NCI-H345 treated with DMSO at 0.1 percent for 48 hours (cell line): ENCODE measurements at regions not wholly inside any gene's neighbourhood (a gene's known extent, or its start where the extent isn't known, plus 50 kb on each side); places are given as distances from the start of the nearest gene placed in this dataset.
A peak's percentile ranks its signal among the peaks of the same experiment; 100 is the strongest.
"Not testable (repeated sequence)": the region's sequence is repeated elsewhere in the genome, so short reads cannot be mapped to it uniquely, and the experiment has no call there.

Experiments used
- DNase-seq: peaks from one replicate; lab custom pipeline; 2025; ENCODE audit not compliant: unreplicated experiment; lab: John Stamatoyannopoulos, UW

- DNase-seq = no peak
These were observed 675.6 kb downstream of the RPL10L start for GRCh38 chr14:45976001-45976400.

- no peak for DNase-seq
These were observed 679.2 kb downstream of the RPL10L start for GRCh38 chr14:45972416-45972815.

DNA sequence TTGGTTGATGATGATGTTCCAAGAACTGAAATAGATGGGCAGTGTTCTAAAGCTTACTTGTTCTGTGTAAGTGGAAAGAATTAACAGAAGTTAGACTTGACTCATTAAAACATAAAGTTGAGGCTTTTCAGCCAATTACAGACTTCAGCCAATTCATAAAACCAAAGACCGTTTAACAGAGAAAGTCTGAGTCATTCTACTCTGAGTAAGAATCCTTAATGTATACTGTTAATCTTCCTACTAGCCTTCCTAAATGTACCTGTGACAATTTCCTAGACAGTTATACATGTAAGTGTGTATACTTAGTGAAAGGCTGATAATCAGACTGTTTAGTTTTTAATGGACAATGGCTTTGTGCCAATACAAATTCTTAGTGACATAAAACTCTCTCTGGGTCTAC, 681.0 kb downstream of the RPL10L start:
- DNase-seq = no peak

- no peak for DNase-seq
These were observed 683.5 kb downstream of the RPL10L start for GRCh38 chr14:45968037-45968436.

GRCh38 chr14:45949479-45949878, 696.5 kb upstream of the MIS18BP1 start:
- DNase-seq = no peak

DNA sequence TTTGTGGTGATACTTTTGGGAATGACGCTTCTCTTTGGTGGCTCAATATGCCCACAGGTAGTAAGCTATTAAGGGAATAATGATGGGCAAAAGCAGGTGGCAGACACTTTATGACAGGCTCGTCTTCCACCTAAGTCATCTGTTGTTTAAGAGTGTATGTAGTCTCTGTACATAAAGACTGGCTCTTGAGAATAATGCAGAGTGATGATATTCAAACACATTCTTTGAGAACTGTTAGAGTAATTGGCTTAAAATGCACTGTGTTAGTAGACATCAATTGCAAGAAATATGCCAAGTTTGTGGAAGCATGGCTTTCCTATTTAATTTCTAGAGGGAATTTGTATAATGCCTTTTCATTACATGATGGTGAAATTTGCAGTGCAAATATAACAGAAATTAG, 694.8 kb upstream of the MIS18BP1 start:
- DNase-seq = no peak

GRCh38 chr14:45946251-45946650, 693.2 kb upstream of the MIS18BP1 start:
- DNase-seq = no peak

DNA sequence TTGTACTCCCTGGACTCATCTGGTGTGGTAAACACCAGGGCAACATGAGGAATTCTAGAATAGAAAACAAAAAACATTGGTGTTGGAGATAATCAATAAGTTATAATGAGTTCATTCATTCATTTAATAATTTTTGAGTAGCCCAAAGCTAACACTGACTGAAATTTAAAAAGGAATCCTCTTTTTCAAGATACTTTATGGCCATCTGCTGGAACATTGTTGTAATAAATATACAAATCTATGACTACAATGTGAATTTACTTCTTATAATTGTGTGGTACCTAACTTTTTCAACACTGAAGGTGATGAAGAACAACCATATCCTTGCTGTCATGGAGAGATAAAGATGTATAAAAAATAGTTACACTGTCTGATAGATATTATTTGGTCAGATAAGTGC, 687.3 kb upstream of the MIS18BP1 start:
- no peak for DNase-seq

DNA sequence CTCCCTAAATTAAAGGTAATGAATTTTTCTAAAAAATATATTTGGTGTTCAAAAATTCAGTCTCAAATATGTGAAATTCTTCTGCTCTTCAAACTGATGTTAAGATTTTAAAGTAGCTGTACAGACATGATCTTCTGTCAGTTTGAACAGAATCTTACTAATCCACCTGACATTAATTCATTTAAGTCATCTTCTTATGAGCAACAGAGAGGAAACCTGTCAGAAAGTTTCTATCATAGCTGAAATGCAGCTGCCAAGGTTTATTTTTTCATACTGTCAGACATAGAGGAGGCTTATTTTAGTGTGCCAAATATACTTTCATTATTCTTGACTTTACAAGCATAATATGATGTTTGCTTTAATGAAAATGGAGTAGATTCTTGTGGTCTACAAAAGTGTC, 686.6 kb upstream of the MIS18BP1 start:
- no peak for DNase-seq

- DNase-seq = not testable (repeated sequence)
These were observed 667.0 kb upstream of the MIS18BP1 start for GRCh38 chr14:45919995-45920394.

DNA sequence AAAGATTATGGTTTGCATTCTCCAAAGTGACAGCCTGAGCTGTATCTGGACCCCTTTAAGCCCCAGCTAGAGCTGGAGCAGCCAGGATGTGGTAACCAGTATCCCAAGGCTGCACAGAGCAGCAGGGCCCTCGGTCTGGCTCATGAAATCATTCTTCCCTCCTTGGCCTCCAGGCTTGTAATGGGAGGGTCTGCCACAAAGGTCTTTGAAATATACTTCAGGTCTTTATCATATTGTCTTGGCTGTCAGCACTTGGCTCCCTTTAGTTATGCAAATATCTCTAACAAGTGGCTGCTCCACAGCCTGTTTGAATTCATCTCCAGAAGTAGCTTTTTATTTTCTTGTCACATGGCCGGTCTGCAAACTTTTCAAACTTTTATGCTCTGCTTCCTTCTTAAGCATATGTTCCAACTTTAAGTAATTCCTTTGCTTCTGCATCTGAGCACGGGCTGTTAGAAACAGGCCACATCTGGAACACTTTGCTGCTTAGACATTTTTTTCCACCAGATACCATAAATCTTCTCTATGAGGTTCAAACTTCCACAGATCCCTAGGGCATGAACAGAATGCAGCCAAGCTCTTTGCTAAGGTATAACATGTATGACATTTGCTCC, 663.4 kb upstream of the MIS18BP1 start:
- DNase-seq = no peak

- DNase-seq = no peak
These were observed 654.8 kb upstream of the MIS18BP1 start for GRCh38 chr14:45907782-45908181.

DNA sequence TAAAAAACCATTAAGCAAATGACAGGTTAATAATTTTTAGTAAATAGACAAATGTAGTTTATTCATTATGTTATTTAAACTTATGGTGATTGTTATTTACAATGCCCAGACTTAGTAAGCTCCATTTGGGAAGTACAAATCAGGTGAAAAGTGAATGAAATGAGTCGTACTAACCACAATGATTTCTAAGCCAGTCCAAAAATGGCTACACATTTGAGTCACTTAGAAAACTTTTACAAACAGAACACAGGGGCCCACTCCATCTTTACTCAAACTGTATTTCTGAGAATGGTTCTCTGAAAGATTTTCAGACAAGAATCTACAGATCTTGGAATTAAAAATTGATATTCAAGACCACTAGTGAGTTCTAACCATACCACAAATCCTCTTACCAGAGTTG, 653.3 kb upstream of the MIS18BP1 start:
- DNase-seq = no peak

GRCh38 chr14:45905672-45906071, 652.7 kb upstream of the MIS18BP1 start:
- DNase-seq = no peak

- DNase-seq = no peak
These were observed 651.3 kb upstream of the MIS18BP1 start for GRCh38 chr14:45904314-45904713.

GRCh38 chr14:45902241-45902640, 649.2 kb upstream of the MIS18BP1 start:
- no peak for DNase-seq

GRCh38 chr14:45897439-45897838, 644.4 kb upstream of the MIS18BP1 start:
- DNase-seq = no peak

DNA sequence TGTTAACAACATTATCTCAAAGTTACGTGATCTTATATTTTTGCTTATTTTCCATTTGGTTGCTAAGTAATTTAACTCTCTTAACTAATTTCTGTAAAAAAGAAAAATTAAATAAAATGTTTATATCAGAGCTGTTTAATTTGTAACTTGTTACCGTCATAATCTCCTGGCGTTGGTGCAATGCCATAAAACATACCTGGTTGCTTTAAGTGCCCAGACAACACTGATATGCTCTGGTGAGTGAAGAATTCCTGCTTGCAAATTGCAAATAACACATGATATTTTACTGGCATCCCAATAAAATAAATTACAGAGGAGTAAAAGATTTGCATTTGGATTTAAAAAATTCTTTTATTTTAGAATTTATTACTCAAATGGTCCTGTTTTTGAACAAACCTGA, 640.1 kb upstream of the MIS18BP1 start:
- no peak for DNase-seq

- peak; percentile 97 for DNase-seq
These were observed 638.5 kb upstream of the MIS18BP1 start for GRCh38 chr14:45891417-45892080.

- DNase-seq = not testable (repeated sequence)
These were observed 635.8 kb upstream of the MIS18BP1 start for GRCh38 chr14:45888766-45889285.

GRCh38 chr14:45877981-45878380, 625.0 kb upstream of the MIS18BP1 start:
- no peak for DNase-seq

DNA sequence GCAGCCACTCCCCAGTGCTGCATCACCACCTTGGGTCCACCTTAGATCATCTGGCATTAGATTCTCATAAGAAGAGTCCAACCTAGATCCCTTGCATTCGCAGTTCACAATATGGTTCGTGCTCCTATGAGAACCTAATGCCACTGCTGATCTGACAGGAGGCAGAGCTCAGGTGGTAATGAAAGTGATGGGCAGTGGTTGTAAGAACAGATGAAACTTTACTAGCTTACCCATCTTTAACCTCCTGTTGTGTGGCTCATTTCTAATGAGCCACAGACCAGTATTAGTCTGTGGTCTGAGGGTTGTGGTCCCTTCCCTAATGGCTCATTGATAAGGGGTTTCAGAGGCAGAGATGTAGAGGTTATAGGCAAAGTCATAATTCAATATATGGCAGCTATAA, 615.9 kb upstream of the MIS18BP1 start:
- no peak for DNase-seq

GRCh38 chr14:45868377-45868776, 615.4 kb upstream of the MIS18BP1 start:
- DNase-seq = no peak
